ENCODE measurements at regions not wholly inside any gene's neighbourhood (a gene's known extent, or its start where the extent isn't known, plus 50 kb on each side); places are given as distances from the start of the nearest gene placed in this dataset.
"Not testable (repeated sequence)": the region's sequence is repeated elsewhere in the genome, so short reads cannot be mapped to it uniquely, and the experiment has no call there.

- Histone ChIP-seq H3K4me1 (ENCODE audit: control insufficient read depth in 5 of 5, insufficient read depth in 5 of 5, low read length in 5 of 5) (peaks cover 0 to 6% (median 0%) of the 10 kb centered on the region in 5 donors), H3K9me3 (ENCODE audit: control insufficient read depth in 4 of 4, insufficient read depth in 3 of 4, low read length in 3 of 4) (no peaks in the 10 kb centered on the region), H3K36me3 (ENCODE audit: control insufficient read depth in 4 of 4, insufficient read depth in 4 of 4, low read length in 4 of 4) (no peaks in the 10 kb centered on the region), H3K27me3 (ENCODE audit: control insufficient read depth in 3 of 3, insufficient read depth in 3 of 3, low read length in 2 of 3) (no peaks in the 10 kb centered on the region), H3K27ac (ENCODE audit: low read depth in 1 of 2, low read length in 1 of 2) (no peak overlapping the region), H3K4me3 (no peak overlapping the region), H3K9ac (ENCODE audit: insufficient read depth in 1 of 2, low read length in 2 of 2) (no peak overlapping the region)
- no peak for TF ChIP-seq CTCF (IDR thresholded peaks at IDR 0.05; ENCODE audit: control extremely low read depth, extremely low read depth)
- no peak for ATAC-seq (ENCODE audit: insufficient read depth, low FRiP score)
- 60 to 86% methylated on average over 1 of the region's 1 CpG for WGBS, 2 donors
- DNase-seq = peak; percentile 16 to 76 (median 66)
Measured at GRCh38 chr3:90080988-90081387, 973.6 kb downstream of the EPHA3 start.

GRCh38 chr3:90086297-90086696, 978.9 kb downstream of the EPHA3 start:
- H3K27me3 ChIP-seq (ENCODE audit: control insufficient read depth in 3 of 3, insufficient read depth in 3 of 3, low read length in 2 of 3); DNase-seq; H3K36me3 ChIP-seq (ENCODE audit: control insufficient read depth in 4 of 4, insufficient read depth in 4 of 4, low read length in 4 of 4); ATAC-seq (ENCODE audit: insufficient read depth, low FRiP score); H3K4me3 ChIP-seq; H3K27ac ChIP-seq (ENCODE audit: low read depth in 1 of 2, low read length in 1 of 2); H3K9me3 ChIP-seq (ENCODE audit: control insufficient read depth in 4 of 4, insufficient read depth in 3 of 4, low read length in 3 of 4); H3K9ac ChIP-seq (ENCODE audit: insufficient read depth in 1 of 2, low read length in 2 of 2): not testable (repeated sequence)
- 88 to 91% methylated on average over 8 of the region's 8 CpGs for WGBS, 2 donors
- H3K4me1 ChIP-seq (ENCODE audit: control insufficient read depth in 5 of 5, insufficient read depth in 5 of 5, low read length in 5 of 5) = peaks cover 0 to 13% (median 6%) of the 10 kb centered on the region in 5 donors

GRCh38 chr3:90087703-90088102, 980.3 kb downstream of the EPHA3 start:
- Histone ChIP-seq H3K27me3 (ENCODE audit: control insufficient read depth in 3 of 3, insufficient read depth in 3 of 3, low read length in 2 of 3) (no peaks in the 10 kb centered on the region), H3K4me3 (no peak overlapping the region), H3K36me3 (ENCODE audit: control insufficient read depth in 4 of 4, insufficient read depth in 4 of 4, low read length in 4 of 4) (no peaks in the 10 kb centered on the region), H3K9ac (ENCODE audit: insufficient read depth in 1 of 2, low read length in 2 of 2) (no peak overlapping the region), H3K27ac (ENCODE audit: low read depth in 1 of 2, low read length in 1 of 2) (no peak overlapping the region), H3K4me1 (ENCODE audit: control insufficient read depth in 5 of 5, insufficient read depth in 5 of 5, low read length in 5 of 5) (peaks cover 0 to 13% (median 3%) of the 10 kb centered on the region in 5 donors), H3K9me3 (ENCODE audit: control insufficient read depth in 4 of 4, insufficient read depth in 3 of 4, low read length in 3 of 4) (no peaks in the 10 kb centered on the region)
- WGBS, 2 donors = 97 to 98% methylated on average over 2 of the region's 2 CpGs
- DNase-seq (no peak), ATAC-seq (ENCODE audit: insufficient read depth, low FRiP score) (no peak)
- TF ChIP-seq CTCF (IDR thresholded peaks at IDR 0.05; ENCODE audit: control extremely low read depth, extremely low read depth) = no peak

- DNase-seq (peak; percentile 66 to 90 (median 87)), ATAC-seq (ENCODE audit: insufficient read depth, low FRiP score) (peak; percentile 47)
- H3K9ac ChIP-seq (ENCODE audit: insufficient read depth in 1 of 2, low read length in 2 of 2) = no peak overlapping the region
- H3K4me1 ChIP-seq (ENCODE audit: control insufficient read depth in 5 of 5, insufficient read depth in 5 of 5, low read length in 5 of 5) = peaks cover 0 to 13% (median 3%) of the 10 kb centered on the region in 5 donors
- no peaks in the 10 kb centered on the region for H3K27me3 ChIP-seq (ENCODE audit: control insufficient read depth in 3 of 3, insufficient read depth in 3 of 3, low read length in 2 of 3)
- H3K9me3 ChIP-seq (ENCODE audit: control insufficient read depth in 4 of 4, insufficient read depth in 3 of 4, low read length in 3 of 4) = no peaks in the 10 kb centered on the region
- no peaks in the 10 kb centered on the region for H3K36me3 ChIP-seq (ENCODE audit: control insufficient read depth in 4 of 4, insufficient read depth in 4 of 4, low read length in 4 of 4)
- TF ChIP-seq CTCF (IDR thresholded peaks at IDR 0.05; ENCODE audit: control extremely low read depth, extremely low read depth) = no peak
- WGBS, 2 donors = 29 to 37% methylated on average over 2 of the region's 2 CpGs
- no peak overlapping the region for H3K4me3 ChIP-seq
- H3K27ac ChIP-seq (ENCODE audit: low read depth in 1 of 2, low read length in 1 of 2) = no peak overlapping the region
Measured at GRCh38 chr3:90091549-90091948, 984.1 kb downstream of the EPHA3 start.
